Left kidney (tissue), 1 donor: ENCODE measurements at regions not wholly inside any gene's neighbourhood (a gene's known extent, or its start where the extent isn't known, plus 50 kb on each side); places are given as distances from the start of the nearest gene placed in this dataset.
"Not testable (repeated sequence)": the region's sequence is repeated elsewhere in the genome, so short reads cannot be mapped to it uniquely, and the experiment has no call there.

Source experiments
- DNase-seq: peaks from one replicate; pipeline ENCODE4 v3.0.0-alpha.2; 2013

- DNase-seq, result no peak
Measured at GRCh38 chr11:71332447-71332846, 80.1 kb upstream of the SHANK2 start.

- DNase-seq, result no peak
Measured at GRCh38 chr11:71332046-71332445, 79.7 kb upstream of the SHANK2 start.

DNA sequence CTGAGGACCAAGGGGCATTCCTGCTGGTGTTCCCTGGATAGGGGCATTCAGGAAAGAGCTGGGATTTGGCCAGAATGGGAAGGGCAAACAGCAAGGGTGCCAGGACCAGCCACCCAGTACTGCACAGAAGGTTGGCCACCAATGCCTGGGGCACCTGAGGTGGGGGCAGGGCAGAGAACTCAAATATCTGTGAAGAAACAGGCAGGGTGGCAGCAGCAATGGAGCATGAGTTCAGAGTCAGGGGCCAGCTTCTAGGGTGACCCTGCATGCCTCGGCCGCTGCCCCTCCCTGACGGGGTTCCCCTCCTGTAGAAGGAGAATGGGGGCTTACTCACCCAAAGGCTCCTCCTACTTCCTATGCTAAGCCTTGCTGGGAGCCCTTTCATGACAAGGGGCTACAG is 79.3 kb upstream of the SHANK2 start:
- DNase-seq, result no peak

DNA sequence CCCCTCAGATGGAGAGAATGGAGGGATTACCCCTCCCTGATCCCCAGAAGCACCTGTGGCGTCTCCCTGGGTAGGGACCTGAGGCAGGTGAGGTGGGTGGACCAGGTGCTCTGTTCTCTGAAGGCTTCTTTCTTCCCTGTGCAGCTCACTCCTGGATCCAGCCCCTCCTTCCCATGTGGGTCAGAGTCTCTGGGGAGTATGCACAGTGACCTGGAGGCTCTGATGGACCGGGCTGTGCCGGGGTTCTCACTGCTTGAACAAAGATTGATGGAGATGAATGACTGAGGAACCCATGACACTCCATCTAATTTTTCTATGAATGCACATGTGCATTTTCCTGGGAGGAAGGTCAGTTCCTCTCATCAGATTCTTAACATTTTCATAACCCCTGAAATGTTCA is 78.6 kb upstream of the SHANK2 start:
- DNase-seq, result no peak

GRCh38 chr11:71330349-71330748 is 78.0 kb upstream of the SHANK2 start:
- DNase-seq, result no peak

GRCh38 chr11:71329786-71330185 is 77.4 kb upstream of the SHANK2 start:
- no peak for DNase-seq

DNA sequence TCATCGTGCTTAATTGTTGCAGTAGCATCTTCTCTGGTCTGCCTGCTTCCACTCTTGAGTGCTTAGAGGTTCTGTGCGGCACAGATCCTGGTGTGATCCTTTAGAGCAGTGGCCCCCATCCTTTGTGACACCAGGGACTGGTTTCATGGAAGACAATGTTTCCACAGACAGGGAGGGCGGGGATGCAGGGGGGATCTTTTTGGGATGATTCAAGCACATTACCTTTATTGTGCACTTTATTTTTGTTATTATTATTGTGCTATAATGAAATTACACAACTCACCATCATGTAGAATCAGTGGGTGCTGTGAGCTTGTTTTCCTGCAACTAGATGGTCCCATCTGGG is 76.8 kb upstream of the SHANK2 start:
- DNase-seq, result no peak

DNA sequence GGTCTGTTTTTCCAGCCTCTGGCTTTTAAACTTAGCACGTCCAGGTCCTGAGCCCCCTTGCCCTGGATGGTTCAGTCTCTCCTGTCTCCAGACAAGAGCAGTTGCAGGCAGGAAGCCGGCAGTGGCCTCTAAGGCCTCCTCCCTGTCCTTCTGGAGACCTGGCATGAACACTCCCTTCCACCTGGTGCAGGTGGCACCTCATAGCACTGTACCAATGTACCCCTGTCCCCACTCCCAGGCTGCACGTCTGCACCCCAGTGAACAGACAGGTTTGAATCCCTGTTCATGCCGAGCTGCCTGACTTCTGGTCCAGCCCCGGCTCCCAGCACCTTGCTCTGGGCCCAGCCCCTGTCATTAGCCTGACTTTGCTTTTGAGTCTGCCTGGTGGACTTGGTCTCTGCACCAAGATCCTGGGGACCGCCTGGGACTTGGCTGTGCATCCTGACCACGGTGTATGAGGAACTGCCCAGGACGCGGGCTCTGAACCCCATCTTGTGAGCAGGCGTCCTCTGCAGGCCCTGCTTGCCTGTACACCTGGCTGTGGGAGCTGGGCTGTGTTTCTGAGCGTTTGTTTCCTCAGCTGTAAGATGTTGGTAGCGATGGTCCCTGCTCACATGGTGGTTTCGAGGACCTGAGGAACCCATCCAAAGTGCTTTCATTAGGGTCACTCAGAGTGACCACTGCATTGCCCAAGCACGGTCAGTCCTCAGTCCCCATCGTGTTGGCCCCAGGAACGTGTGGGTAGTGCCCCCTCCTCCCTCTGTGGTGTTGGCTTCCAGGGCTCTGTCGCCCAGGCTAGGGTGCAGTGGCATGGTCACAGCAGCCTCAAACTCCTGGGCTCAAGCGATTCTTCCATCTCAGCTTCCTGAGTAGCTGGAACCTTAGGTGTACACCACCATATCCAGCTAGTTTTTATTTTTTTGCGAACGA is 75.0 kb upstream of the SHANK2 start:
- no peak for DNase-seq

DNA sequence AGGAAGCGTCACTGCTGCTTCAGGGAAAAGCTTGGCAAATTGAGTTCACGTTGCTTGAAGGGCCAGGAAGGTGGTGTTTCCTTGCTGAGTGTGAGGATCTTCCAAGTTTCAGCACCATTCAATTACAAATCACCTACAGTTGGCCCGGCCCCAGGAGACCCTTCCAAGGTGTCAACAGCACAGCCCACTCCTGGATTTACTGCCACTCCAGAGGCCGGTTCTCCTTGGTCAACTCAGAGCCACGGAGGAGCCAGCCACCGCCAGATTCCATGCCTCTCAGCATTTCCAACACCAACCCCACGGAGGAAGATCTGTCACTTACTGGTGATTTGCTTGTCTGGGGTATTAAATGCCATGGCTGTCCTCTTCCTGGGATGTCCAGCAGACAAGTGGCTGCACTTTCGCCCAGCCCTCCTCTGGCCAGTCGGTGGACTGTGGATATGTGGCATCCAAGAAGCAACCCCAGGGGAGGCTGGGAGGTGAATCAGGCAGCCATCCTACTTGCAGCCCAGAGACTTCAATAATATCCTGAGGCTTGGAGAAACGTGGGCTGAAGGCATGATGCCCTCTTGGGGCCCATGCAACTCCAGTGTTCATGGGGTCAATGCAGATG is 74.1 kb upstream of the SHANK2 start:
- no peak for DNase-seq

GRCh38 chr11:71325418-71326327 is 73.3 kb upstream of the SHANK2 start:
- DNase-seq, result no peak

GRCh38 chr11:71324788-71325417 is 72.5 kb upstream of the SHANK2 start:
- no peak for DNase-seq

DNA sequence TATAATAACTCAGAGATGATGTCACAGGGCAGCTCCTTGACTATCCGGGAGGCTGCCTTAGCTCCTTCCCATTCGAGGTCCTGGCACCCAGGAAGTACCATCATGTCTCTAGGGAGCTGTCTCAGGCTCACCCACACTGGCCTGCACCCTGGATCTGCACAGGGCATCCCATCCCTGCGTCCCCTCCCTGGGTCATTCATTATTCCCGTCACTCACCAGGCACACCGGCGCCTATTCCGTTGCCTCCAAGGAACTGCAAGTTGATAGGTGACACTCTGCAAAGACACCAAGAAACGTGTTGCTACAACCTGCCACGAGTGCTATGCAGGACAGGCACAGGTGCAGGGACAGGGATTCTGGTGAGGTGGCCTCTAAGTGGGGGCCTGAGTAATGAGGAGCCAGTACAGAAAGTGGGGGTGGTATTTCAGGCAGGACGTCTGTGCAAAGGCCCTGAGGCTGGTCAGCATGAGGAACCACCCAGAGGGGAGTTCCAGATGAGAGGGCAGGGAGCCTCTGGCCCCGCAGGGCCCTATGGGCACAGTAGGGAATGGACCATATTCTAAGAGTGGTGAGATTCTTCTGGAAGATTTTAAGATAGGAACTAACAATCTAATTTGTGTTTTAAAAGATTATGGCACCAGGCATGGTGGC is 71.6 kb upstream of the SHANK2 start:
- DNase-seq, result no peak

DNA sequence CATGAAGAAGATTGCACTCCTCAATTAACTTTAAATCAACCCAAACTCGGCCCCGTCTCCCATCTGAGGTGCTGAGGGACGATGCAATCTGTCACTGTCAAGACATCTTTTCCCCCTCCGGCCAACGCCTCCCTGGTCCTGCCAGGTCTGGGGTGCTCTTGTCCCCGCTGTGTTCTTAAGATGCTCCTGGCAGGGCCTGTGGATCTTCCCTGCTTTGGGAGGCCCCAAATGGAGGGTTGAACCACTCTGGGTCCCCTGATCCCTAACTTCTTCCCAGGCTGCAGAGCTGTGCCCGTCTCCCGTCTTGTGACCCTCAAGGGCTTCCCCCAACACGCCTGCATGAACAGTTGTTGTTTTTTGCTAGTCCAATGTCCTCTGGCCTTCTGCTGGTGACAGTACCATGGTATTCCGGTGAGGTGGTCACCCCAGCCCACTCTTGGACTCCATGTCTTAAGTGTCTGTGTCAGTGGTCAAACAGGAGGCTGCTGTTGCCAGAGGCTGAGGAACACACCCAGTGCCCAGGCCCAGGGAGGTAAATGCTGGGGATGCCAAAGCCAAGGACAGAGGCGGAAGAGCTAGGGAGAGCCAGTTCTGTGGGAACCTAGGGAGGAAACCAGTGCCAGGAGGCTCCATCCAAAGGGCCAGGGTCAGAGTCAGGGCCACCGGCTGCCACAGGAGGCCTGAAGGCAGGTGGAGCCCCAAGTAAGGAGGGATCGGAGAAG is 70.6 kb upstream of the SHANK2 start:
- no peak for DNase-seq

- DNase-seq, result no peak
Measured at GRCh38 chr11:71322192-71322735, 69.9 kb upstream of the SHANK2 start.

DNA sequence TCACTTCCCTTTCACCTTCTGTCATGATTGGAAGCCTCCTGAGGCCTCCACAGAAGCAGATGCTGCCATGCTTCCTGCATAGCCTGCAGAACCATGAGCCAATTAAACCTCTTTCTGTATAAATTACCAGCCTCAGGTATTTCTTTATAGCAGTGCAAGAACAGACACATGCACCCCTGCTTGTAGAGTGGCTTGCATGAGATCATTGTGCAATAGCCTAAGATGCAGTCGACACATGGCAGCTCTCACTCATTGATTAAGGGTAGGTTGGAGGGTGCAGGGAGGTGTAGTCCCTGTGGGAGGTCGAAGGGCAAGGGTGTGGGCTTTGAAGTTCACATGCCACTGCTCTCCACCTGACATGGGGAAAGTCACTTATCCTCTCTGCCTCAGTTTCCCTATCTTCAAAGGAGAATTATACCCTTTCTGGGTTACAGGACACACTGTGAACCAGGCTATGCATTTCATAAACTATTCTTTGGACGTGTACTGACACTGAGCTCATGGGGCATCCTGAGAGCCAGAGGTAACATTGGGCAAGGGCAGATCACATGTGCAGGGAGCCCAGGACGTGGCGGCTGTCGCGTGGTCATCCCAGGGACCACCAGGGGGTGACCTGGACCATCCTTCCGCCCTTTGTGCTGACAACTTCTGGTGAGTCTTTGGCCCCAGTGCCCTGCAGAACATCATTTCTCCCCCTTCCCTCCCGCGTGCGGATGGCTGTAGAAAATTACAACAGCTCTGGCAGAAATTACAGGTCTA is 69.2 kb upstream of the SHANK2 start:
- DNase-seq, result no peak

DNA sequence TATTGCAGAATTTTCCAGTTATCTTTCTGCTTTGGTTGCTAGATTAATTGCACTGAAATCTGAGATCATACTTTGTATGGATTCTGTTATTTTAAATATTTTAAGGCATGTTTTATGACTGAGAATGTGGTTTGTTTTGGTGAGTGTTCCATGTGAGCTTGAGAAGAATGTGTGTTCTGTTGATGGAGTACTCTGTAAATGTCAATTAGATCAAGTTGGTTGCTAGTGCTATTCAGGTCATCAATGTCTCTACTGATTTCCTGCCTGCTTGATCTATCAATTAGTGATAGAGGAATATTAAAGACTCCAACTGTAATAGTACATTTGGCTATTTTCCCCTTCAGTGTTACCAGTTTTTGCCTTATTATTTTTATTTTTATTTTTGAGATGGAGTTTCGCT is 64.3 kb upstream of the SHANK2 start:
- DNase-seq, result no peak

DNA sequence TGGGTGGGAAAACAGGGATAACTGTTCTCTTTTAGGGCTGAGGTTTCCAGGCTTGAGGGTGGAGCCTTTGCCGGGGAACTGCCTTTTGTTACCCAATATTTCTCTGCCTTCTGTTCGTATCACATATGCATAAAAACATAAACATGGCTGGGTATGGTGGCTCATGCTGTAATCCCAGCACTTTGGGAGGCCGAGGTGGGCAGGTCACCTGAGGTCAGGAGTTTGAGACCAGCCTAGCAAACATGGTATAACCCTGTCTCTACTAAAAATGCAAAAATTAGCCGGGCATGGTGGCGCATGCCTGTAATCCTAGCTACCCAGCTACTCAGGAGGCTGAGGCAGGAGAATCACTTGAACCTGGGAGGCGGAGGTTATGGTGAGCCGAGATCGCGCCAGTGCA is 60.2 kb upstream of the SHANK2 start:
- DNase-seq, result not testable (repeated sequence)

DNA sequence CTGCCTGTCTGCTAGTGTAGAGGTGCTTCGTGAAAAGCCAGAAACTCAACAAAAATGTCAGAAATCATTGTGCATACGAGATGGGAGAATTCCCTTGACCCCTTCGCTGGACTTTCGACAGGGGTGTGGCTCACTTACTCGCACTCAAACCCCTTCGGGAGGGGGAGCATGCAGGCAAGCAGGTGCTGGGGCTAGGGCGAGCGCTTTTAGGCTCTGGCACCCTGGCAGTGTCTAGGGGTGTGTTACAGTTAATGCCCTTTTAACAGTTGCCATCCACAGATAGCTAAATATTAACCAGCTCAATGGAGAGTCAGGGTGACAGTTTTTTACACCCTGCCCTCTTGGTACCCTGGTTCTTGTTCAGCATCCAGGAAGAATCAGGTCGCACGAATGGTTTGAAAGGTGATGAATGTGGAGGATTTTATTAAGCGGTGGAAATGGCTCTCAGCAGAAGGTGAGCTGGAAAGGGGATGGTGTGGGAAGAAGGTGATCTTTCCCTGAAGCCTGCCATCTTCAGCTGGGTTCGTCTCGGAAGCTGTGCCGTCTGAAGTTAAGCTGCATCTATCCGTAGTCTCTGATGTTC is 59.6 kb upstream of the SHANK2 start:
- no peak for DNase-seq

DNA sequence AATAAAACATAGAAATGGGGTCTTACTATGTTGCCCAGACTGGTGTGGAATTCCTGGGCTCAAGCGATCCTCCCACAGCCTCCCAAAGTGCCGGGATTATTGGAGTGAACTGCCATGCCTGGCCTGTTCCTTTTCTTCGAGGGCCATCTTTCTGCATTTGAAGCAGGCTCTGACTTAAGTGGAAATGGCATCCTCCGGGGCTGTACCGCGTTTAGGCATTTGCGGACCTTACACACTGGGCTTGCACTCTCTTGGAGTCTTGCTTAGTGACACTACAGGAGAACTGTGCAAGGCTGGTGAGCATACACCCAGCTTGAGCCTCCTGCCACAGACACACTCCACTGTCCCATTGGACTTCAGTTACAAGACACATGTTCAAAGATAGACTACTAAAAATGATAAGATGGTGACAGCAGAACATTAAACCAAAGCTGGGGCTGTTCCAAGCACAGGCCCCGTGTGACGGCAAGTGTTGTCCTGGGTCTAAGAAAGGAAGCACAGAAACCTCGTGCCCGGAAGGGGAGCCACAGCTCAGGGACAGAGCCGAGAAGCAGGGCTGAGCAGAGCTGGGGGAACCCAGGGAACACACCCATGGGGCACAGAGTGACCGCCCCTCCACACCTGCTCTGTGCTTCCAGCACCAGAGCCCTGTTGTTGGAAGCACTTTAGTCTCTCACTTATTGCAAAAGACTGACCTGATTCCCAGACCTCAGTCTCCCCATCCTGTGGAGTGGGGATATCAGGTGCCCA is 59.0 kb upstream of the SHANK2 start:
- DNase-seq, result no peak
